GM10266 (cell line): ENCODE measurements at regions not wholly inside any gene's neighbourhood (a gene's known extent, or its start where the extent isn't known, plus 50 kb on each side); places are given as distances from the start of the nearest gene placed in this dataset.

Experiments
- DNase-seq: peaks from one replicate; pipeline ENCODE4 v3.0.0; 2012; ENCODE audit errors: extremely low spot score
- CTCF ChIP-seq: IDR thresholded peaks from 2 replicates; pipeline ENCODE4 v1.5.1; 2012; ENCODE audit warnings: mild to moderate bottlenecking, low read depth; ENCODE audit not compliant: control insufficient read depth, insufficient read depth; ENCODE audit errors: missing control alignments

GRCh38 chr2:7567646-7568045 is 650.4 kb downstream of the RNF144A start:
- TF ChIP-seq CTCF = no peak
- peak; percentile 12 for DNase-seq

- TF ChIP-seq CTCF = no peak
These were observed 653.0 kb downstream of the RNF144A start for GRCh38 chr2:7570247-7570646.

GRCh38 chr2:7571701-7572100 is 654.5 kb downstream of the RNF144A start:
- DNase-seq = no peak
- no peak for TF ChIP-seq CTCF

More at GRCh38 chr2:7570247-7570646, 653.0 kb downstream of the RNF144A start:
- DNase-seq = no peak

- DNase-seq = no peak
- no peak for TF ChIP-seq CTCF
These were observed 655.2 kb downstream of the RNF144A start for GRCh38 chr2:7572450-7572849.

GRCh38 chr2:7573166-7573825 is 656.1 kb downstream of the RNF144A start:
- TF ChIP-seq CTCF = no peak
- no peak for DNase-seq

- no peak for DNase-seq
- no peak for TF ChIP-seq CTCF
These were observed 657.2 kb downstream of the RNF144A start for GRCh38 chr2:7574385-7574784.

- TF ChIP-seq CTCF = no peak
- DNase-seq = no peak
These were observed 660.6 kb downstream of the RNF144A start for GRCh38 chr2:7577769-7578168.
